ENCODE measurements at regions not wholly inside any gene's neighbourhood (a gene's known extent, or its start where the extent isn't known, plus 50 kb on each side); places are given as distances from the start of the nearest gene placed in this dataset.

- WGBS, 3 donors: 18 to 28% (median 21%) methylated on average over 1 of the region's 1 CpG
- intact Hi-C loops (cut with DNase I): loop anchor here in 1 of 4 donors (1.0 kb wide), 1 partner anchor 24 kb away; no protein-coding TSS in a partner anchor
- TF ChIP-seq, protein P1, sequence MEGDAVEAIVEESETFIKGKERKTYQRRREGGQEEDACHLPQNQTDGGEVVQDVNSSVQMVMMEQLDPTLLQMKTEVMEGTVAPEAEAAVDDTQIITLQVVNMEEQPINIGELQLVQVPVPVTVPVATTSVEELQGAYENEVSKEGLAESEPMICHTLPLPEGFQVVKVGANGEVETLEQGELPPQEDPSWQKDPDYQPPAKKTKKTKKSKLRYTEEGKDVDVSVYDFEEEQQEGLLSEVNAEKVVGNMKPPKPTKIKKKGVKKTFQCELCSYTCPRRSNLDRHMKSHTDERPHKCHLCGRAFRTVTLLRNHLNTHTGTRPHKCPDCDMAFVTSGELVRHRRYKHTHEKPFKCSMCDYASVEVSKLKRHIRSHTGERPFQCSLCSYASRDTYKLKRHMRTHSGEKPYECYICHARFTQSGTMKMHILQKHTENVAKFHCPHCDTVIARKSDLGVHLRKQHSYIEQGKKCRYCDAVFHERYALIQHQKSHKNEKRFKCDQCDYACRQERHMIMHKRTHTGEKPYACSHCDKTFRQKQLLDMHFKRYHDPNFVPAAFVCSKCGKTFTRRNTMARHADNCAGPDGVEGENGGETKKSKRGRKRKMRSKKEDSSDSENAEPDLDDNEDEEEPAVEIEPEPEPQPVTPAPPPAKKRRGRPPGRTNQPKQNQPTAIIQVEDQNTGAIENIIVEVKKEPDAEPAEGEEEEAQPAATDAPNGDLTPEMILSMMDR (IDR thresholded peaks at IDR 0.05): no peak
- TF ChIP-seq EP300 (IDR thresholded peaks at IDR 0.05) (no peak), POLR2A (IDR thresholded peaks at IDR 0.05) (no peak)
- no peaks in the 10 kb centered on the region for H3K36me3 ChIP-seq
- no peaks in the 10 kb centered on the region for H3K27me3 ChIP-seq
- DNase-seq: no peak
- no peak overlapping the region for H3K4me3 ChIP-seq
- H3K27ac ChIP-seq: no peak overlapping the region
- no peaks in the 10 kb centered on the region for H3K9me3 ChIP-seq
- no peaks in the 10 kb centered on the region for H3K4me1 ChIP-seq (ENCODE audit: insufficient read depth)
Measured at GRCh38 chr2:122749405-122749804, 994.0 kb downstream of the TSN start.

GRCh38 chr2:122750095-122750494 lies 994.6 kb downstream of the TSN start:
- H3K36me3 ChIP-seq: no peaks in the 10 kb centered on the region
- no peaks in the 10 kb centered on the region for H3K4me1 ChIP-seq (ENCODE audit: insufficient read depth)
- H3K27me3 ChIP-seq: no peaks in the 10 kb centered on the region
- intact Hi-C loops (cut with DNase I): no loop called here
- TF ChIP-seq, protein P1 (IDR thresholded peaks at IDR 0.05): no peak
- TF ChIP-seq POLR2A (IDR thresholded peaks at IDR 0.05) (no peak), EP300 (IDR thresholded peaks at IDR 0.05) (no peak)
- H3K4me3 ChIP-seq: no peak overlapping the region
- DNase-seq: no peak
- H3K27ac ChIP-seq: no peak overlapping the region
- no peaks in the 10 kb centered on the region for H3K9me3 ChIP-seq
- 60 to 83% (median 71%) methylated on average over 1 of the region's 1 CpG for WGBS, 3 donors

- Histone ChIP-seq H3K4me1 (ENCODE audit: insufficient read depth) (no peaks in the 10 kb centered on the region), H3K4me3 (no peak overlapping the region), H3K27me3 (no peaks in the 10 kb centered on the region), H3K36me3 (no peaks in the 10 kb centered on the region), H3K27ac (no peak overlapping the region), H3K9me3 (no peaks in the 10 kb centered on the region)
- DNase-seq: no peak
- TF ChIP-seq EP300 (IDR thresholded peaks at IDR 0.05) (no peak), POLR2A (IDR thresholded peaks at IDR 0.05) (no peak)
- TF ChIP-seq, protein P1 (IDR thresholded peaks at IDR 0.05): no peak
- intact Hi-C loops (cut with DNase I): no loop called here
Measured at GRCh38 chr2:122750808-122751207, 995.4 kb downstream of the TSN start.

DNA sequence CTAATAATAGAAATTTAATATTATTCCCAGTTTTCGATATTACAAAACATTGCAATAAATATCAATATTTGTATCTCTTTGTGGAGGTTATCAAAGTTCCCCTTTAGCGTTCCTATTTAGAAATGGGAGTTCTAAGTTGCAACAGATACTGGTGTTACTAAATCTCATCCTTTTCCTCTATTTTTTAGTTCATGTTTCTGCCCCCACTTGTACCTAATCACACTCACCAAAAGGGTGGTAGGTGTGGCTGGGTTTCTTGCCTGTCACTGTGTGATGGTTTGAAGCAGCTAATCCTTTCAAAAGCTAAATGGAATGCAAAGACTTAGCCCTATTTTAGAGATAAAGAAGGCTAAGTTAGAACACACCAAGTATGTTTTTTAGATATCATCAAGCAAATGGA lies 997.9 kb downstream of the TSN start:
- H3K27me3 ChIP-seq: no peaks in the 10 kb centered on the region
- no peak overlapping the region for H3K27ac ChIP-seq
- WGBS, 3 donors: 65 to 81% (median 66%) methylated on average over 2 of the region's 2 CpGs
- no peaks in the 10 kb centered on the region for H3K9me3 ChIP-seq
- no peaks in the 10 kb centered on the region for H3K4me1 ChIP-seq (ENCODE audit: insufficient read depth)
- TF ChIP-seq EP300 (IDR thresholded peaks at IDR 0.05) (no peak), POLR2A (IDR thresholded peaks at IDR 0.05) (no peak)
- TF ChIP-seq, protein P1 (IDR thresholded peaks at IDR 0.05): no peak
- H3K36me3 ChIP-seq: no peaks in the 10 kb centered on the region
- intact Hi-C loops (cut with DNase I): no loop called here
- no peak for DNase-seq
- H3K4me3 ChIP-seq: no peak overlapping the region

GRCh38 chr2:122754561-122754960 lies 999.1 kb downstream of the TSN start:
- no peaks in the 10 kb centered on the region for H3K27me3 ChIP-seq
- H3K4me3 ChIP-seq: no peak overlapping the region
- no peaks in the 10 kb centered on the region for H3K4me1 ChIP-seq (ENCODE audit: insufficient read depth)
- intact Hi-C loops (cut with DNase I): no loop called here
- no peaks in the 10 kb centered on the region for H3K36me3 ChIP-seq
- DNase-seq: no peak
- TF ChIP-seq, protein P1 (IDR thresholded peaks at IDR 0.05): no peak
- no peak for TF ChIP-seq EP300 (IDR thresholded peaks at IDR 0.05)
- no peak for TF ChIP-seq POLR2A (IDR thresholded peaks at IDR 0.05)
- WGBS, 3 donors: 80 to 87% (median 84%) methylated on average over 2 of the region's 2 CpGs
- no peaks in the 10 kb centered on the region for H3K9me3 ChIP-seq
- no peak overlapping the region for H3K27ac ChIP-seq

Measured in ovary (tissue), 7 donors.